IMR-90 (cell line): ENCODE measurements at regions not wholly inside any gene's neighbourhood (a gene's known extent, or its start where the extent isn't known, plus 50 kb on each side); places are given as distances from the start of the nearest gene placed in this dataset.

Experiments used
- ATAC-seq: fragments of 200-7000 bp; cut with Tn5 transposase; 2 replicates; pipeline ENCODE4 v1.9.1; 2020; ENCODE audit warnings: low read depth, mild to moderate bottlenecking, moderate library complexity
- BruUV-seq: library from RNA; stranded (reverse); fragments of 400-500 nt; replicated peaks from 2 replicates; lab custom pipeline; 2021; lab: Mats Ljungman, UMichigan
- CTCF ChIA-PET: fragments of 300-600 bp; formaldehyde crosslinking; extraction: SDS; loops from one replicate; lab custom pipeline; 2021; ENCODE audit warnings: antibody characterized with exemption; lab: Yijun Ruan, JAX
- POLR2A ChIA-PET: fragments of 300-600 bp; sonication (Branson Sonifier 250); formaldehyde crosslinking; loops from one replicate; lab custom pipeline; 2022; ENCODE audit warnings: antibody characterized with exemption; ENCODE audit not compliant: unreplicated experiment; lab: Charles Lee
- DNase-seq: peaks from one replicate; pipeline ENCODE4 v3.0.0; 2013
- H2AFZ ChIP-seq: replicated peaks from 2 replicates; pipeline ENCODE3; 2013; ENCODE audit warnings: low read length, mild to moderate bottlenecking; ENCODE audit not compliant: poor library complexity
- H2AK5ac ChIP-seq: 2 replicates; pipeline ENCODE4 v1.6.1; 2013; ENCODE audit warnings: low read depth, low read length, inconsistent platforms
- H2AK9ac ChIP-seq: replicated peaks from 2 replicates; pipeline ENCODE3; 2013; ENCODE audit warnings: mild to moderate bottlenecking, low read depth, low read length, moderate library complexity; ENCODE audit not compliant: poor library complexity
- H2BK120ac ChIP-seq: 2 replicates; pipeline ENCODE4 v1.6.1; 2013; ENCODE audit warnings: low read depth, low read length, inconsistent platforms
- H2BK15ac ChIP-seq: 3 replicates; pipeline ENCODE4 v1.6.1; 2013; ENCODE audit warnings: low read depth, low read length, inconsistent platforms
- H2BK20ac ChIP-seq: 2 replicates; pipeline ENCODE4 v1.6.1; 2013; ENCODE audit warnings: low read depth, mild to moderate bottlenecking, inconsistent platforms, low read length, moderate library complexity
- H2BK5ac ChIP-seq: 2 replicates; pipeline ENCODE4 v1.6.1; 2013; ENCODE audit warnings: mild to moderate bottlenecking, low read depth, low read length, inconsistent platforms; ENCODE audit not compliant: poor library complexity, severe bottlenecking
- H3K14ac ChIP-seq: replicated peaks from 2 replicates; pipeline ENCODE4 v1.6.1; 2013; ENCODE audit warnings: low read depth, low read length, inconsistent platforms
- H3K18ac ChIP-seq: 2 replicates; pipeline ENCODE4 v1.6.1; 2013; ENCODE audit warnings: low read depth, low read length, control low read depth
- H3K23ac ChIP-seq: 2 replicates; pipeline ENCODE4 v1.6.1; 2013; ENCODE audit warnings: low read depth, low read length, inconsistent platforms
- H3K27ac ChIP-seq: 2 replicates; pipeline ENCODE4 v1.5.1; 2013; ENCODE audit warnings: mild to moderate bottlenecking, control low read depth, low read length; ENCODE audit not compliant: insufficient read depth
- H3K27me3 ChIP-seq: 2 replicates; pipeline ENCODE4 v1.6.1; 2013; ENCODE audit warnings: low read length; ENCODE audit not compliant: control insufficient read depth, insufficient read depth
- H3K36me3 ChIP-seq: 2 replicates; pipeline ENCODE4 v1.6.1; 2013; ENCODE audit warnings: low read length, mixed read lengths; ENCODE audit not compliant: control insufficient read depth, insufficient read depth
- H3K4ac ChIP-seq: 2 replicates; pipeline ENCODE4 v1.6.1; 2013; ENCODE audit warnings: low read depth, low read length, inconsistent platforms
- H3K4me1 ChIP-seq: 2 replicates; pipeline ENCODE4 v1.6.1; 2013; ENCODE audit warnings: low read length, mixed read lengths; ENCODE audit not compliant: control insufficient read depth, insufficient read depth
- H3K4me2 ChIP-seq: 2 replicates; pipeline ENCODE4 v1.6.1; 2013; ENCODE audit warnings: low read depth, mild to moderate bottlenecking, control low read depth, low read length, moderate library complexity
- H3K4me3 ChIP-seq: 2 replicates; pipeline ENCODE4 v1.5.1; 2013; ENCODE audit warnings: low read depth, mild to moderate bottlenecking, control low read depth, low read length, moderate library complexity; ENCODE audit not compliant: insufficient read depth
- H3K56ac ChIP-seq: 2 replicates; pipeline ENCODE4 v1.6.1; 2013; ENCODE audit warnings: low read length, inconsistent platforms; ENCODE audit not compliant: insufficient read depth; ENCODE audit errors: extremely low read depth
- H3K79me1 ChIP-seq, 2 experiments: 2 replicates each; pipeline ENCODE4 v1.6.1; 2013; ENCODE audit warnings: low read length in 2 of 2, inconsistent platforms in 1 of 2, low read depth in 1 of 2
- H3K9ac ChIP-seq: 2 replicates; pipeline ENCODE4 v1.6.1; 2013; ENCODE audit warnings: low read depth, low read length, control low read depth
- H3K9me1 ChIP-seq: 2 replicates; pipeline ENCODE4 v1.6.1; 2013; ENCODE audit warnings: low read length, inconsistent platforms; ENCODE audit not compliant: insufficient read depth
- H3K9me3 ChIP-seq: 2 replicates; pipeline ENCODE4 v1.6.1; 2013; ENCODE audit warnings: low read length; ENCODE audit not compliant: control insufficient read depth, insufficient read depth
- H4K20me1 ChIP-seq: 2 replicates; pipeline ENCODE4 v1.6.1; 2013; ENCODE audit warnings: low read length, inconsistent platforms; ENCODE audit not compliant: insufficient read depth
- H4K5ac ChIP-seq: 2 replicates; pipeline ENCODE4 v1.6.1; 2013; ENCODE audit warnings: mild to moderate bottlenecking, low read depth, low read length, control low read depth
- H4K8ac ChIP-seq, 2 experiments: 2 replicates each; pipeline ENCODE4 v1.6.1; 2013; ENCODE audit warnings: low read depth in 2 of 2, low read length in 2 of 2, control low read depth in 1 of 2, inconsistent platforms in 1 of 2
- H4K91ac ChIP-seq: 2 replicates; pipeline ENCODE4 v1.6.1; 2013; ENCODE audit warnings: low read depth, low read length, inconsistent platforms; ENCODE audit not compliant: insufficient read depth
- FOS ChIP-seq: fragments of 150-350 bp; IDR thresholded peaks from 2 replicates; pipeline ENCODE4 v1.6.1; 2016; ENCODE audit warnings: low read depth, low read length
- MAZ ChIP-seq: IDR thresholded peaks from 2 replicates; pipeline ENCODE4 v1.6.1; 2012; ENCODE audit warnings: low read depth, mild to moderate bottlenecking, low read length, improper control_type of control experiment, moderate library complexity, borderline replicate concordance
- MXI1 ChIP-seq: IDR thresholded peaks from 2 replicates; pipeline ENCODE4 v1.6.1; 2012; ENCODE audit warnings: low read depth, mild to moderate bottlenecking, low read length, moderate library complexity, borderline replicate concordance
- NFE2L2 ChIP-seq: fragments of 150-350 bp; IDR thresholded peaks from 2 replicates; pipeline ENCODE4 v1.6.1; 2016; ENCODE audit warnings: low read depth, mild to moderate bottlenecking, low read length
- POLR2A ChIP-seq: IDR thresholded peaks from 2 replicates; pipeline ENCODE4 v1.6.1; 2012; ENCODE audit warnings: mild to moderate bottlenecking, low read depth, low read length
- RAD21 ChIP-seq: IDR thresholded peaks from 2 replicates; pipeline ENCODE4 v1.6.1; 2012; ENCODE audit warnings: low read length, improper control_type of control experiment
- RCOR1 ChIP-seq: IDR thresholded peaks from 2 replicates; pipeline ENCODE4 v1.6.1; 2012; ENCODE audit warnings: mild to moderate bottlenecking, low read length, improper control_type of control experiment; ENCODE audit not compliant: insufficient replicate concordance
- SMC3 ChIP-seq: fragments of 150-350 bp; IDR thresholded peaks from 2 replicates; pipeline ENCODE4 v1.6.1; 2016; ENCODE audit warnings: low read depth, mild to moderate bottlenecking, antibody characterized with exemption, low read length, moderate library complexity
- WGBS, 2 experiments: methylation state at CpG; one replicate each; pipeline versions ENCODE4 v1.1.5 to v1.1.7; 2013; ENCODE audit warnings: missing lambda C conversion rate in 2 of 2; ENCODE audit not compliant: insufficient read length in 1 of 2; ENCODE audit errors: extremely low coverage in 2 of 2; 5-methylcytosine and 5-hydroxymethylcytosine counted together
- dilution Hi-C: fragments of 300-500 bp; cut with HindIII; formaldehyde crosslinking; loops from one replicate; pipeline ENCODE4 v1.14.3; 2018; ENCODE audit warnings: low sequenced_read_pairs; ENCODE audit not compliant: unreplicated experiment
- in situ Hi-C: fragments of 300-500 bp; cut with MboI; formaldehyde crosslinking; loops from 3 replicates; pipeline ENCODE4 v1.14.3; 2019; ENCODE audit warnings: low sequenced_read_pairs, inconsistent platforms, mixed read lengths
- intact Hi-C: fragments of 100-400 bp; cut with micrococcal nuclease; formaldehyde crosslinking; loops from 2 replicates; pipeline ENCODE4 v1.10.0; 2022
- TF ChIP-seq, protein P1 (sequence below): conservative IDR thresholded peaks from 2 replicates; pipeline ENCODE4 v1.5.1; 2012; ENCODE audit warnings: mild to moderate bottlenecking, low read depth, low read length, improper control_type of control experiment

DNA sequence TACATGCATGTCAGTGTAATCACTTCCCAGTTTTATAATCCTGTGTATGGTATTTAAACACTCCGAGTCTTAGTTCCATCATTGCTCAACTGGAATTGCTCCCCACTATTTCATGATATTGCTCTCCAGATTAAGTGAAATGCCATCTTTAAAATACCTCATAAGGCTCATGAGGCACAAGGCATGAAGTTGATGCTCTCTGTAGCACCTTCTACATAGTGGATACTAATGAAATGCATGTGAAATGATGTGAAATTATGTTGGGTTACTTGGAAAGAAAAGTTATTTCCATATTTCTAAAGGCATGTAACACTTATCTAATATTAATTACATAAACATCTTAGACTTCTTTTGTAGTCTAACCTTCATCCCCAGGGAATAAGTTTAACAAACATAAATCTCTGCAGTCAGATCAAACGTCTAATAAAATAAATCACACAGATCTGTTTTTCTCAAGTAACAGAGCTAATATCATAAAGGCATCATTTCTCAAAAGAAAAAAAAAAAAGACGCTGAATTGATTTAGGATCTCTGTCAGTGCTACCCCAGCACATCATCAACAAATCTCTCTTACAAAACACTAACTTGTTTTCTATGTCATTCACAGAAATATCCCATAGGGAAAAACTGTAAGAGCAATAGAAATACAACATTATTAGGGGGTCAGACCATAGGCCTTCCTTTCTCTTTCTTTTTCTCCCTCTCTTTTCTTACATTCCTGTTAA is 736.0 kb upstream of the LRRC4C start:
- WGBS, 2 experiments, result no CpG with 5 or more reads among the region's 3 CpGs
- CTCF ChIA-PET, result no interaction called here
- H3K9me1 ChIP-seq, result no peaks in the 10 kb centered on the region
- H4K91ac ChIP-seq, result no peak overlapping the region
- no peak overlapping the region for H3K4me2 ChIP-seq
- H2BK5ac ChIP-seq, result no peak overlapping the region
- H2BK20ac ChIP-seq, result no peak overlapping the region
- DNase-seq (no peak), ATAC-seq (no peak)
- H2AK9ac ChIP-seq, result no peak overlapping the region
- no peak overlapping the region for H4K5ac ChIP-seq
- no peak overlapping the region for H3K27ac ChIP-seq
- no peak overlapping the region for H2BK120ac ChIP-seq
- no peaks in the 10 kb centered on the region for H4K20me1 ChIP-seq
- no peaks in the 10 kb centered on the region for H3K27me3 ChIP-seq
- no peaks in the 10 kb centered on the region for H3K79me1 ChIP-seq
- no peaks in the 10 kb centered on the region for H3K4me1 ChIP-seq
- BruUV-seq, result no TSS peak
- no peak overlapping the region for H2BK15ac ChIP-seq
- POLR2A ChIA-PET, result interaction anchor here (0.6 kb wide), 1 partner anchor 624 kb away, joined by 4 read pairs; no protein-coding TSS in a partner anchor
- intact Hi-C loops, result no loop called here
- H2AK5ac ChIP-seq, result no peak overlapping the region
- H3K36me3 ChIP-seq, result no peaks in the 10 kb centered on the region
- no peak overlapping the region for H3K4ac ChIP-seq
- H3K23ac ChIP-seq, result no peak overlapping the region
- TF ChIP-seq MAZ, result no peak
- no peak for TF ChIP-seq NFE2L2
- TF ChIP-seq, protein P1, sequence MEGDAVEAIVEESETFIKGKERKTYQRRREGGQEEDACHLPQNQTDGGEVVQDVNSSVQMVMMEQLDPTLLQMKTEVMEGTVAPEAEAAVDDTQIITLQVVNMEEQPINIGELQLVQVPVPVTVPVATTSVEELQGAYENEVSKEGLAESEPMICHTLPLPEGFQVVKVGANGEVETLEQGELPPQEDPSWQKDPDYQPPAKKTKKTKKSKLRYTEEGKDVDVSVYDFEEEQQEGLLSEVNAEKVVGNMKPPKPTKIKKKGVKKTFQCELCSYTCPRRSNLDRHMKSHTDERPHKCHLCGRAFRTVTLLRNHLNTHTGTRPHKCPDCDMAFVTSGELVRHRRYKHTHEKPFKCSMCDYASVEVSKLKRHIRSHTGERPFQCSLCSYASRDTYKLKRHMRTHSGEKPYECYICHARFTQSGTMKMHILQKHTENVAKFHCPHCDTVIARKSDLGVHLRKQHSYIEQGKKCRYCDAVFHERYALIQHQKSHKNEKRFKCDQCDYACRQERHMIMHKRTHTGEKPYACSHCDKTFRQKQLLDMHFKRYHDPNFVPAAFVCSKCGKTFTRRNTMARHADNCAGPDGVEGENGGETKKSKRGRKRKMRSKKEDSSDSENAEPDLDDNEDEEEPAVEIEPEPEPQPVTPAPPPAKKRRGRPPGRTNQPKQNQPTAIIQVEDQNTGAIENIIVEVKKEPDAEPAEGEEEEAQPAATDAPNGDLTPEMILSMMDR, result no peak
- no peak for TF ChIP-seq POLR2A
- TF ChIP-seq RAD21, result no peak
- TF ChIP-seq MXI1, result no peak
- no peak for TF ChIP-seq RCOR1
- TF ChIP-seq SMC3, result no peak
- TF ChIP-seq FOS, result no peak
- no peak overlapping the region for H3K56ac ChIP-seq
- in situ Hi-C loops, result no loop called here
- H4K8ac ChIP-seq, result no peak overlapping the region
- H3K9me3 ChIP-seq, result peaks cover 4% of the 10 kb centered on the region
- no peak overlapping the region for H3K4me3 ChIP-seq
- H3K18ac ChIP-seq, result no peak overlapping the region
- no peak overlapping the region for H2AFZ ChIP-seq
- dilution Hi-C loops, result no loop called here
- H3K9ac ChIP-seq, result no peak overlapping the region
- H3K14ac ChIP-seq, result no peak overlapping the region
